NCI-H1105 treated with DMSO at 0.1 percent for 48 hours (cell line): ENCODE measurements at regions not wholly inside any gene's neighbourhood (a gene's known extent, or its start where the extent isn't known, plus 50 kb on each side); places are given as distances from the start of the nearest gene placed in this dataset.
"Not testable (repeated sequence)": the region's sequence is repeated elsewhere in the genome, so short reads cannot be mapped to it uniquely, and the experiment has no call there.

Experiments
- DNase-seq: peaks from one replicate; lab custom pipeline; 2025; lab: John Stamatoyannopoulos, UW

GRCh38 chr18:54662986-54663385 is 71.9 kb downstream of the DYNAP start:
- no peak for DNase-seq

GRCh38 chr18:54669701-54670100 is 78.7 kb downstream of the DYNAP start:
- not testable (repeated sequence) for DNase-seq

DNA sequence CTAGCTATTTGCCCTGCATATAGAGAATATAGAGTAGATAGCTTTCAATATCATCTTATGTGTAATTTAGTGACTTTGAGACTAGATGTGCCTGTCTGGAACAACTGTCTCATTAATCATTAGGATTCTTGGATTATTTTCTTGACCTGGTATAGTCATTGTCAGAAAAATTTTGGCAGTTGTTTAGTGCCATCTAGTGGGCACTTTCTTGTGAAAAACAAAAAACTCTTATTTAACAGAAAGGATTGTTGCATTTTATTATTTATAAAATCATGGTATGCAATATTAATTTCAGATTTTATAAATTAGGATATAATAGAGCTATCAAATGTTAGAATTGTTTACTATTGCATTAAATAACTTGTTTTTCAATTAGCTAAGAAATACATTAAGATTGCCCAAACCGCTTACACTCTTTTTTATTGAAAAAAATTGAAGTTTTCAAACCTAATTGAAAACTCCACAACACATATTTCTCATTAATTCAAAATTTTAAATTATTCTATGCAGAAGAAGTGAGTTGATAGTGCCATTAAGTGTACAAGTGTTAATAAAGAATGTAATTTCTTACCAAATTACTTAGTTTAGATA is 80.3 kb downstream of the DYNAP start:
- DNase-seq = peak; percentile 50

DNA sequence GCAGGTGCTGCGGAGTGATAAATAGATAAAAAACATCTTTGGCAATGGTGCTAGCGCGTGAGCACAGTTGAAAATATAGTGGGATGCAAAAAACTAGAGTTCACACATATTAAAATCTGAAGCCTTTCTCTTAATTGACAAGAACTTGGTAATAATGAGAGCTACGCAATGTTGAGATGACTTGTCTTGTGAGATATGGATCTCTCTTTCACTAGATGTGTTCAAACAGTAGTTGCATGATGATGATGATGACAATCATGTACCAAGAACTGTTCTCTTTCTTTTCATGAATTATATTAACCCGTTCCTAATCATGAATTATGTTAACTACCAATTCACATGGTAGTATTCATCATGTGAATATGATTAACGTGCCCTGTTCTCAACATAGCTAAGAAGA is 81.1 kb downstream of the DYNAP start:
- DNase-seq = no peak

DNA sequence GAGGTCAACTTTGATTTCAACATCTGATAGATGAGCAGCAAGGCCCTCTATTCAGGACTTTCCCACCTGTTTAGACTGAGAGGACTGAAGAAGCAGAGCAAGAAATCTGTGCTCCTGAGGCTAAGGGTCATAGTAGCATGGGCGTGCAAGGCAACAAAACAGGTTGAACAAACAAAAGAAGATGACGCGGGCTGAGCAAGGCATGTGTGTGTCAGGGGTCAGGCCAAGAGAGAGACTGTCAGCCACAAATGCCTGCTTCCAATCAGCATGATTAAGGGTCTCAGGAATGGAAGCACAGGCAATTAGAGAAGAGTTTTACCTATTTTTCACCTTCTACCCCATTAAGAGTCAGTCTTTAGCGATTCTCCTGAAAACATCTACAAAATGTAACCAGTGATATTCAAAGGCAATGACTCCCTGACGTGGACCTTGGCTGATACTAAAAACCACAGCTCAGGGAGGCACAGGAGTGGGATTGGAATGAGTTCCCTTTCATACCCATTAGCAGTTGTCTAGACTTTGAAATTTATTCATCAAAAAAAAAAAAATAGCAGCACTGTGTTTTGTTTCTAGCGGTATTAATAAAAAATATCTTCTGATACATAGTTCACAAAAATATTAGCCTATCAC is 81.9 kb downstream of the DYNAP start:
- no peak for DNase-seq

DNA sequence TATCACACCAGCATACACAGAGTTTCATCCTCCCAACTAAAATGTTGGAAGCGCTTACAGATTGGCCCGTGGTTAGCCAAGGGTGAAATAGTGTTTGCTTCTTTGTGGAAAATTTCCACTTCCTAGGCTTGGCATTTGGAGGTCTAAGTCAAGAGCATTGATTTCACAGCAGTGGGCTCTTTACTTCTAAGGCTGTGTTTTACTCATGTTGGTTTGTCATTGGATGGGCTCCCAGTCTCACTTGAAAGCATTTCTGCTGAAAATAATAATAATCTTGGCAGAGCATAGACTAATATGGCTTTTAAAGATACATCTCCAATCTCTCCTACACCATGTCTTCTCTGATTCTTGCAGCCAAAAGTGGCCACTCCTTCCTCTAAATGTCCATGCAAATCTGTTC is 82.9 kb downstream of the DYNAP start:
- DNase-seq = no peak

DNA sequence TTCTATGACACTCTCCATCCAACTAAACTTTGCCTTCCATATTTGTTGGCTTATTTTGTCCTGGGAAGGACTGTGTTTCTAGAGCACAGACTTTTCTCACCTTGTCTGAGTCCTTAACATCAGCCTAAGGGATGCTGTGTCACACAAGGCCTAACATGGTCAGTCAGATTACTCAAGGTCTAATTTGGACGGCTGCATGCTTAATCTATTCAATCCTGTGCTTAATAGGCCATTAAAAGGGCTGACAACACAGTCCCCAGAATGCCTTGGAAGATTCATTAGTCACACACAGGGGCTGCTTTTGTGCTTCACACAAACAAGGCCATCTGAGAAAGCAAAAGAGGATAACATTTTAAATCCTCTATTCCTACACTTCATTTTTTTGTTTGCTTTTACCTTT is 84.0 kb downstream of the DYNAP start:
- no peak for DNase-seq

- DNase-seq = peak; percentile 76
These were observed 88.5 kb downstream of the DYNAP start for GRCh38 chr18:54679318-54680149.

GRCh38 chr18:54684784-54685183 is 93.7 kb downstream of the DYNAP start:
- no peak for DNase-seq

GRCh38 chr18:54689319-54689718 is 98.3 kb downstream of the DYNAP start:
- DNase-seq = no peak

- no peak for DNase-seq
These were observed 99.2 kb downstream of the DYNAP start for GRCh38 chr18:54690198-54690597.

GRCh38 chr18:54692463-54692862 is 101.4 kb downstream of the DYNAP start:
- no peak for DNase-seq

- DNase-seq = no peak
These were observed 105.7 kb downstream of the DYNAP start for GRCh38 chr18:54696616-54697293.

DNA sequence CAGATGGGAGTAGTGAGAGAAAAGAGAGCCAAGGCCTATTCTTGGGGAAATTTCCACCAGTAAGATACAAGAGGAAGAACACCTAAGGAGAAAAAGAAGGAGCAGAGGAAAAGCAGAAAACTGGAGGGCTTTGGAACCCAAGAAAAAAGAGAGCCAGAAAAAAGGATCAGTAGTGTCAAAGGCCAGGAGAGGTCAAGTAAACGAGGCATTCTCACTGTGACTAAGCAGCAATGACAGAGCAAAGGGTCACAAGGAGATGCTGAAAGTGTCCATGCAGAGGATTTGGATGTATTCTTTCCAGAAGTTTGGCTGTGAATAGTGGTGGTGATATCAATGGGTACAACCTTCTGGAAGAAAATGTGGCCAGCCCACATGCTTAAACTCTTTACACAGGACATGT is 109.5 kb downstream of the DYNAP start:
- no peak for DNase-seq

- no peak for DNase-seq
These were observed 111.6 kb downstream of the DYNAP start for GRCh38 chr18:54702686-54703085.

GRCh38 chr18:54710074-54710899 is 118.0 kb upstream of the RAB27B start:
- DNase-seq = no peak

DNA sequence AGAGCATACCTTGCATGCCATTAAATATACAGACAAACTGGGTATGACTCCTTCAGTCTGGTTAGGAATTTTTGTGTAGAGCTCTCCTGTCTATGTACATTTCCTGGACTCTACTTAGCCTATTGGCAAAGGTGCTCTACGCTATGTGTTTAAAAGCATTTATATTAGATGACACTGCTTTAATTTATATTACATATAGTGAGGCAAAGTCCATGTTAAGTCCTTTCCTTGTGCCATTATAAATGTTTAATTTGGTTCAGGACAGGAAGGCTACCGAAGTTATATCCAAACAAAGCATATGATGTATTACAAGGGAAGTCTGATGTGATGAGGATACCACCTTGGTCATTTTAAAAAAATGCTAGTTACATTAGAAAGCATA is 117.4 kb upstream of the RAB27B start:
- DNase-seq = no peak

GRCh38 chr18:54712306-54712705 is 116.0 kb upstream of the RAB27B start:
- DNase-seq = no peak

DNA sequence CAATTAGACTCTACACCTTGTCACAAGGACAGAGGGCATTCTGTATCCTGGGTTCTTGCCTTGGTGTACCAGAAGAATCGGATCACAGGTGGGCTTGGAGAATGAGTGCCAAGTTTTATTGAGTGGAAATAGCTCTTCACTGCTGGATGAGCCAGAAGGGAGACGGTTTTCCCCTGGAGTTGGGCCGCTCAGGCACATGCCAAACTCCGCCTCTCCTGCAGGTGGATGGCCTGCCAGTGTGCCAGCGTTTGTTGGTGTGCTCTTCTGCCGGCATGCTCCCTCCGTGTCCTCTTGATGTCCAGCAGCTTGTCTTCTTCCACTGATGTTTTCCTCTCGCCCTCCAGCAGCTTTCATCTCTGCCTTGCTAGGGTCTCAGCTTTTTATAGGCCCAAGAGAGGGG is 115.5 kb upstream of the RAB27B start:
- DNase-seq = no peak

DNA sequence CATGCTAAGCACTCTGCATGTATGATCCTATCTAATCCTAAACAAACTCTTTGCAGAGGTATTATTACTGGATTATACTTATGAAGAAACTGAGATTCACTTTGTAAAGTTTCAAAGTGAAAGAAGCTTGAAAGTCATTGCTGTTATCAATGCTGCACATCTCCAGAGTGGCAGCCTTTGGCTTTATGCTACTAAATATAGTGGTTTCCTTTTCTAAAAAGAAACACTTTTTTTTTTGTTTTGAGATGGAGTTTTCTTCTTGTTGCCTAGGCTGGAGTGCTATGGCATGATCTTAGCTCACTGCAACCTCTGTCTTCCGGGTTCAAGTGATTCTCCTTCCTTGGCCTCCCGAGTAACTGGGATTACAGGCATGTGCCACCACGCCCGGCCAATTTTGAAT is 114.9 kb upstream of the RAB27B start:
- DNase-seq = no peak

DNA sequence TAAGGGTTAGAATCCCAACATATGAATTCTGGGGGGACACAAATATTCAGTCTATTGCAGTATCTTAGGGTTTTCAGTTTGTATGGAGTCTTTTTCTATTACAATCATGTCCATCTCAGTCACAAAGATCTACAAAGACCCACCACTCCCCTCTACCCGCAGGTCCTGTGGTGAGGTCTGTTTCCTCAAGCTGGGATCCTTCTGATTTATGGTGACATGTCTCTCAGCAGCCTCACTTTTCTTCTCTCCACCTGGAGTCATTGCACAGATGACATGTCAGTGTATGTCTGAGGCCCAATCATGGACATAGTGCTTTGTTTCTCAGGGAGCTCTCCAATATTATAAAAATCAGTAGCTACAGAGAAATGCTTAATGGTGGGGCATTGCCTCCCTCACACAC is 113.4 kb upstream of the RAB27B start:
- DNase-seq = no peak

GRCh38 chr18:54716586-54716985 is 111.7 kb upstream of the RAB27B start:
- DNase-seq = no peak
